ENCODE measurements at regions not wholly inside any gene's neighbourhood (a gene's known extent, or its start where the extent isn't known, plus 50 kb on each side); places are given as distances from the start of the nearest gene placed in this dataset.

GRCh38 chr1:23632479-23633160 lies 59.0 kb upstream of the RPL11 start:
- TF ChIP-seq CTCF (conservative IDR thresholded peaks at IDR 0.05) = no peak
- no peak for TF ChIP-seq ZFX (IDR thresholded peaks at IDR 0.05)
